ENCODE measurements at regions not wholly inside any gene's neighbourhood (a gene's known extent, or its start where the extent isn't known, plus 50 kb on each side); places are given as distances from the start of the nearest gene placed in this dataset.

GRCh38 chr1:172902200-172902599 is 148.5 kb downstream of the TNFSF18 start:
- no peak for TF ChIP-seq CTCF (IDR thresholded peaks at IDR 0.05)
- no peak for TF ChIP-seq TAF1 (IDR thresholded peaks at IDR 0.05; ENCODE audit: borderline replicate concordance, low read depth, low read length)
- TF ChIP-seq TEAD4 (IDR thresholded peaks at IDR 0.05; ENCODE audit: borderline replicate concordance, insufficient read depth) = no peak
- TF ChIP-seq RXRA (IDR thresholded peaks at IDR 0.05; ENCODE audit: borderline replicate concordance, low read depth) = no peak
- TF ChIP-seq JUND (IDR thresholded peaks at IDR 0.05) = no peak

Measured in SK-N-SH (cell line).